Renal cortical epithelial cell (primary cell): ENCODE measurements at regions not wholly inside any gene's neighbourhood (a gene's known extent, or its start where the extent isn't known, plus 50 kb on each side); places are given as distances from the start of the nearest gene placed in this dataset.
A peak's percentile ranks its signal among the peaks of the same experiment; 100 is the strongest.
"Not testable (repeated sequence)": the region's sequence is repeated elsewhere in the genome, so short reads cannot be mapped to it uniquely, and the experiment has no call there.

Experiments used
- DNase-seq: peaks from one replicate; pipeline ENCODE4 v3.0.0-alpha.2; 2011; ENCODE audit warnings: low read depth

GRCh38 chr6:50337532-50338122, 287.9 kb upstream of the DEFB112 start:
- DNase-seq = no peak

GRCh38 chr6:50353603-50354002, 303.9 kb upstream of the DEFB112 start:
- peak; percentile 2 for DNase-seq

- no peak for DNase-seq
These were observed 308.4 kb upstream of the DEFB112 start for GRCh38 chr6:50358113-50358512.

GRCh38 chr6:50361641-50362331, 312.1 kb upstream of the DEFB112 start:
- DNase-seq = no peak

- DNase-seq = no peak
These were observed 313.0 kb upstream of the DEFB112 start for GRCh38 chr6:50362706-50363105.

- DNase-seq = no peak
These were observed 320.3 kb upstream of the DEFB112 start for GRCh38 chr6:50369996-50370395.

- no peak for DNase-seq
These were observed 330.8 kb upstream of the DEFB112 start for GRCh38 chr6:50380406-50381098.

- DNase-seq = no peak
These were observed 331.3 kb upstream of the DEFB112 start for GRCh38 chr6:50381099-50381415.

- no peak for DNase-seq
These were observed 322.9 kb upstream of the TFAP2D start for GRCh38 chr6:50390416-50390815.

GRCh38 chr6:50394139-50394538, 319.2 kb upstream of the TFAP2D start:
- not testable (repeated sequence) for DNase-seq

GRCh38 chr6:50404643-50405042, 308.7 kb upstream of the TFAP2D start:
- no peak for DNase-seq

GRCh38 chr6:50410579-50410978, 302.7 kb upstream of the TFAP2D start:
- no peak for DNase-seq

GRCh38 chr6:50421041-50421440, 292.3 kb upstream of the TFAP2D start:
- not testable (repeated sequence) for DNase-seq

- no peak for DNase-seq
These were observed 286.1 kb upstream of the TFAP2D start for GRCh38 chr6:50427267-50427666.

- DNase-seq = no peak
These were observed 275.4 kb upstream of the TFAP2D start for GRCh38 chr6:50437901-50438300.

- peak; percentile 97 for DNase-seq
These were observed 270.7 kb upstream of the TFAP2D start for GRCh38 chr6:50442531-50443040.

- no peak for DNase-seq
These were observed 270.2 kb upstream of the TFAP2D start for GRCh38 chr6:50443144-50443543.

GRCh38 chr6:50449128-50449527, 264.2 kb upstream of the TFAP2D start:
- no peak for DNase-seq

- no peak for DNase-seq
These were observed 261.4 kb upstream of the TFAP2D start for GRCh38 chr6:50451826-50452400.

- DNase-seq = no peak
These were observed 258.3 kb upstream of the TFAP2D start for GRCh38 chr6:50455029-50455428.

GRCh38 chr6:50457351-50457750, 256.0 kb upstream of the TFAP2D start:
- DNase-seq = no peak

- DNase-seq = no peak
These were observed 251.6 kb upstream of the TFAP2D start for GRCh38 chr6:50461696-50462095.

- no peak for DNase-seq
These were observed 249.4 kb upstream of the TFAP2D start for GRCh38 chr6:50463931-50464330.
